B cell (primary cell): ENCODE measurements at regions not wholly inside any gene's neighbourhood (a gene's known extent, or its start where the extent isn't known, plus 50 kb on each side); places are given as distances from the start of the nearest gene placed in this dataset.

Experiments used
- ATAC-seq: fragments of 200-7000 bp; cut with Tn5 transposase; one replicate; pipeline ENCODE4 v1.10.0; 2021; ENCODE audit warnings: low read depth, mild to moderate bottlenecking, moderate number of reproducible peaks, moderate library complexity
- CTCF ChIA-PET: fragments of 350-600 bp; sonication (Branson Sonifier 250); formaldehyde crosslinking; loops from one replicate; lab custom pipeline; 2021; ENCODE audit warnings: antibody characterized with exemption, inconsistent platforms; lab: Charles Lee
- POLR2A ChIA-PET: fragments of 350-600 bp; sonication (Branson Sonifier 250); formaldehyde crosslinking; loops from one replicate; lab custom pipeline; 2021; ENCODE audit warnings: antibody characterized with exemption; lab: Charles Lee
- DNase-seq: peaks from one replicate; pipeline ENCODE4 v3.0.0; 2013
- H2AFZ ChIP-seq: 2 replicates; pipeline ENCODE4 v1.6.1; 2012; ENCODE audit warnings: mild to moderate bottlenecking, low read depth, low read length; ENCODE audit not compliant: insufficient read depth, poor library complexity, severe bottlenecking
- H3K27ac ChIP-seq, 2 donors: 1 replicate in 1 of 2; 2 replicates in 1 of 2; pipeline ENCODE4 v1.5.1; 2012 to 2013; ENCODE audit warnings: low read length in 2 of 2, mild to moderate bottlenecking in 2 of 2, moderate library complexity in 1 of 2
- H3K27me3 ChIP-seq, 4 experiments: fragments of 200-600 bp in 1 of 4; sonication (generic) in 1 of 4; replicated peaks in 1 of 4; 1 replicate in 2 of 4; 2 replicates in 2 of 4; pipeline versions ENCODE4 v1.6.1 to v1.7.0; 2013 to 2016; ENCODE audit warnings: low read length in 3 of 4, mild to moderate bottlenecking in 2 of 4, mixed read lengths in 1 of 4, moderate library complexity in 1 of 4; ENCODE audit not compliant: insufficient read depth in 4 of 4, control insufficient read depth in 3 of 4; ENCODE audit errors: control extremely low read depth in 1 of 4
- H3K36me3 ChIP-seq, 2 experiments: replicated peaks in 1 of 2; 1 replicate in 1 of 2; 2 replicates in 1 of 2; pipeline versions ENCODE4 v1.6.1 to v1.7.1; 2013; ENCODE audit warnings: low read length in 1 of 2; ENCODE audit not compliant: insufficient read depth in 2 of 2, control insufficient read depth in 1 of 2; ENCODE audit errors: control extremely low read depth in 1 of 2, extremely low read depth in 1 of 2
- H3K4me1 ChIP-seq, 2 donors: fragments of 200-600 bp in 1 of 2; sonication (generic) in 1 of 2; 1 replicate in 1 of 2; 2 replicates in 1 of 2; pipeline versions ENCODE4 v1.5.1 to v1.6.1; 2013 to 2017; ENCODE audit warnings: low read length in 2 of 2; ENCODE audit not compliant: control insufficient read depth in 2 of 2, insufficient read depth in 2 of 2
- H3K4me2 ChIP-seq: replicated peaks from 2 replicates; pipeline ENCODE3; 2012; ENCODE audit warnings: mild to moderate bottlenecking, low read depth, low read length; ENCODE audit not compliant: poor library complexity, severe bottlenecking
- H3K4me3 ChIP-seq, 5 experiments: fragments of 200-600 bp in 1 of 5; sonication (generic) in 1 of 5; 1 replicate in 3 of 5; 2 replicates in 2 of 5; pipeline versions ENCODE4 v1.5.1 to v1.7.0; 2011 to 2016; ENCODE audit warnings: low read length in 4 of 5, mild to moderate bottlenecking in 4 of 5, low read depth in 2 of 5, control low read depth in 1 of 5, moderate library complexity in 1 of 5; ENCODE audit not compliant: insufficient read depth in 1 of 5; ENCODE audit errors: control extremely low read depth in 1 of 5, extremely low read depth in 1 of 5
- H3K79me2 ChIP-seq: fragments of 200-600 bp; sonication (generic); one replicate; pipeline ENCODE4 v1.6.0; 2016; ENCODE audit warnings: low read length; ENCODE audit not compliant: control insufficient read depth, insufficient read depth
- H3K9ac ChIP-seq: fragments of 200-600 bp; sonication (generic); 2 replicates; pipeline ENCODE4 v1.6.1; 2017; ENCODE audit warnings: mild to moderate bottlenecking, low read length, moderate library complexity
- H3K9me3 ChIP-seq, 3 donors: one replicate each; pipeline versions ENCODE4 v1.6.1 to v1.7.1; 2013; ENCODE audit warnings: low read length in 2 of 3; ENCODE audit not compliant: control insufficient read depth in 2 of 3, insufficient read depth in 1 of 3; ENCODE audit errors: control extremely low read depth in 1 of 3
- H4K20me1 ChIP-seq: 2 replicates; pipeline ENCODE4 v1.6.0; 2012; ENCODE audit warnings: mild to moderate bottlenecking, low read length; ENCODE audit not compliant: insufficient read depth, control insufficient read depth, poor library complexity, severe bottlenecking
- H3K27ac Mint-ChIP-seq: one replicate; pipeline ENCODE4 v1.8.0; 2021; ENCODE audit warnings: mixed read lengths
- H3K27me3 Mint-ChIP-seq: one replicate; pipeline ENCODE4 v1.8.0; 2021; ENCODE audit warnings: mixed read lengths
- H3K4me1 Mint-ChIP-seq: one replicate; pipeline ENCODE4 v1.8.0; 2021; ENCODE audit warnings: mixed read lengths
- H3K4me3 Mint-ChIP-seq: one replicate; pipeline ENCODE4 v1.8.0; 2021; ENCODE audit warnings: mixed read lengths
- H3K9me3 Mint-ChIP-seq: one replicate; pipeline ENCODE4 v1.8.0; 2022; ENCODE audit warnings: mixed read lengths; ENCODE audit not compliant: insufficient read depth
- CTCF ChIP-seq: fragments of 200-600 bp; IDR thresholded peaks from one replicate; pipeline ENCODE4 v1.8.0; 2022; ENCODE audit warnings: antibody characterized with exemption, mild to moderate bottlenecking
- EZH2 ChIP-seq: IDR thresholded peaks from 2 replicates; pipeline ENCODE4 v1.6.1; 2012; ENCODE audit warnings: borderline replicate concordance, low read depth, mild to moderate bottlenecking, moderate library complexity, low read length; ENCODE audit not compliant: insufficient read depth, poor library complexity, severe bottlenecking
- WGBS: methylation state at CpG from one replicate; pipeline ENCODE4 v1.1.5; 2013; ENCODE audit warnings: missing lambda C conversion rate; ENCODE audit not compliant: insufficient coverage; 5-methylcytosine and 5-hydroxymethylcytosine counted together
- intact Hi-C: fragments of 100-400 bp; cut with micrococcal nuclease; formaldehyde crosslinking; loops from one replicate; pipeline ENCODE4 v1.10.0; 2022

- Histone ChIP-seq H3K9ac (no peak overlapping the region), H3K27me3 (no peaks in the 10 kb centered on the region), H3K9me3 (no peaks in the 10 kb centered on the region), H3K4me3 (no peak overlapping the region), H4K20me1 (no peaks in the 10 kb centered on the region), H2AFZ (no peak overlapping the region), H3K4me2 (no peak overlapping the region), H3K79me2 (no peaks in the 10 kb centered on the region), H3K36me3 (no peaks in the 10 kb centered on the region), H3K4me1 (no peaks in the 10 kb centered on the region), H3K27ac (no peak overlapping the region)
- CTCF ChIA-PET: no interaction called here
- POLR2A ChIA-PET: no interaction called here
- DNase-seq (no peak), ATAC-seq (no peak)
- intact Hi-C loops: no loop called here
- no peak for TF ChIP-seq EZH2
- TF ChIP-seq CTCF: no peak
- Mint-ChIP-seq H3K27me3 (no peaks in the 10 kb centered on the region), H3K4me3 (no peak overlapping the region), H3K9me3 (no peaks in the 10 kb centered on the region), H3K4me1 (no peaks in the 10 kb centered on the region), H3K27ac (no peak overlapping the region)
Observed at GRCh38 chr6:113481910-113482309, 375.2 kb upstream of the MARCKS start.

DNA sequence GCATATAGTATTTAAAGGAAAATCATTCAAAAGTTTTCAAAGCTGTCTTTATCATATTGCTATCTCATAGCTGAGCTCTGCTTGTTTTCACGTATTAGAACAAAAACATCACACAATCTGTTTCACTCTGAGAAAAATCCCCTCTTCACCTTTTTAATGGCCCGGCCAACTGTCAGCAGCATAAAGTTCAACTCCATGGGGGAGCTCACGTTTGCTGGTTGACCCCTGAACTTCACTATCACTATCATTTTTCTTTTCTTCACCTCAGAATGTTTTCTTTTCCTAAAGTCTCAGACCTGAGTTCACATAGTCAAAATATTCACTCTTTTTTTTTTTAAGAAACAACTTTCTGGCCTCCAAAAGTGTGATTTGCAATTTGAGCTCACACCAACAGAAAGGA is 374.4 kb upstream of the MARCKS start:
- no peak overlapping the region for H3K9ac ChIP-seq
- ChIA-PET CTCF (no interaction called here), POLR2A (no interaction called here)
- H3K4me3 ChIP-seq: no peak overlapping the region
- 100% methylated on average over 3 of the region's 3 CpGs for WGBS
- Mint-ChIP-seq H3K4me3 (no peak overlapping the region), H3K4me1 (no peaks in the 10 kb centered on the region), H3K27ac (no peak overlapping the region), H3K9me3 (no peaks in the 10 kb centered on the region), H3K27me3 (no peaks in the 10 kb centered on the region)
- intact Hi-C loops: no loop called here
- H3K27ac ChIP-seq: no peak overlapping the region
- H3K79me2 ChIP-seq: no peaks in the 10 kb centered on the region
- H3K36me3 ChIP-seq: no peaks in the 10 kb centered on the region
- no peak for ATAC-seq
- no peaks in the 10 kb centered on the region for H3K9me3 ChIP-seq
- H3K27me3 ChIP-seq: no peaks in the 10 kb centered on the region
- no peaks in the 10 kb centered on the region for H3K4me1 ChIP-seq
- no peak overlapping the region for H3K4me2 ChIP-seq
- no peak for TF ChIP-seq CTCF
- TF ChIP-seq EZH2: no peak
- H4K20me1 ChIP-seq: no peaks in the 10 kb centered on the region
- H2AFZ ChIP-seq: no peak overlapping the region
- no peak for DNase-seq
